ENCODE measurements at regions not wholly inside any gene's neighbourhood (a gene's known extent, or its start where the extent isn't known, plus 50 kb on each side); places are given as distances from the start of the nearest gene placed in this dataset.

- H3K4me1 Mint-ChIP-seq: no peaks in the 10 kb centered on the region
- no peak overlapping the region for H3K27ac Mint-ChIP-seq
- H3K4me3 ChIP-seq (ENCODE audit: low read length in 2 of 2): no peak overlapping the region
- no peak overlapping the region for H3K4me3 Mint-ChIP-seq
- H3K36me3 ChIP-seq (ENCODE audit: insufficient read depth, low read length): no peaks in the 10 kb centered on the region
- no peak overlapping the region for H3K27ac ChIP-seq (ENCODE audit: low read depth, low read length)
- intact Hi-C loops (cut with micrococcal nuclease): no loop called here
- no peaks in the 10 kb centered on the region for H3K4me1 ChIP-seq (ENCODE audit: insufficient read depth, low read length)
- H3K9me3 ChIP-seq (ENCODE audit: control insufficient read depth in 1 of 2, low read length in 2 of 2): no peaks in the 10 kb centered on the region
- no peaks in the 10 kb centered on the region for H3K36me3 Mint-ChIP-seq
- no peak for DNase-seq
- no peaks in the 10 kb centered on the region for H3K27me3 ChIP-seq (ENCODE audit: insufficient read depth, low read length)
- H3K9me3 Mint-ChIP-seq: peaks cover 0 to 5% (median 2%) of the 10 kb centered on the region in 8 donors
- peaks cover 0 to 2% of the 10 kb centered on the region in 2 donors for H3K27me3 Mint-ChIP-seq
- ChIA-PET CTCF (ENCODE audit: partially characterized antibody) (no interaction called here), POLR2A (ENCODE audit: partially characterized antibody) (no interaction called here)
These were observed 298.6 kb upstream of the WWC1 start for GRCh38 chr5:167992868-167993267.

DNA sequence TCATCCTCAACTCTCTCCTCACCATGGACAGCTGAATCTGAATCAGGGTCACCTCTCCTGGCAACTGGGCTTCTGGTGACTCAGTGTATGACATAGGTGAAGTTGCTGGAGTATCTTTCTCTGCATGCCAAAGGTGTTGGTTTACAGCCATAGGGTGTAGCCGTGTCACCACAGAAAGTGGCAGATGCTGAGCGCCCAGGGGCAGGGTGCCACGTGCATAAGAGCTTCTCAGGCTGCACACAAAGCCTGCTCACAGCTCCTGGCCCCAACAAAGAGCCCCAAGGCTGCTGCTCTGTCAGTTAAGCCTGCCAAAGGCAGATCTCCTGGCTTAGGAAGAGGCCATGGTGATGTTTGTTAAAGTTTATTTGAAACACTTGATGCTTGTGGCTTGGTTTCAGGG is 297.7 kb upstream of the WWC1 start:
- Mint-ChIP-seq H3K4me3 (no peak overlapping the region), H3K4me1 (no peaks in the 10 kb centered on the region), H3K27ac (no peak overlapping the region), H3K9me3 (peaks cover 0 to 5% (median 0%) of the 10 kb centered on the region in 8 donors), H3K27me3 (no peaks in the 10 kb centered on the region), H3K36me3 (no peaks in the 10 kb centered on the region)
- Histone ChIP-seq H3K4me1 (ENCODE audit: insufficient read depth, low read length) (no peaks in the 10 kb centered on the region), H3K4me3 (ENCODE audit: low read length in 2 of 2) (no peak overlapping the region), H3K9me3 (ENCODE audit: control insufficient read depth in 1 of 2, low read length in 2 of 2) (no peaks in the 10 kb centered on the region), H3K27ac (ENCODE audit: low read depth, low read length) (no peak overlapping the region), H3K36me3 (ENCODE audit: insufficient read depth, low read length) (no peaks in the 10 kb centered on the region), H3K27me3 (ENCODE audit: insufficient read depth, low read length) (no peaks in the 10 kb centered on the region)
- no peak for DNase-seq
- CTCF ChIA-PET (ENCODE audit: partially characterized antibody): no interaction called here
- POLR2A ChIA-PET (ENCODE audit: partially characterized antibody): no interaction called here
- intact Hi-C loops (cut with micrococcal nuclease): no loop called here

DNA sequence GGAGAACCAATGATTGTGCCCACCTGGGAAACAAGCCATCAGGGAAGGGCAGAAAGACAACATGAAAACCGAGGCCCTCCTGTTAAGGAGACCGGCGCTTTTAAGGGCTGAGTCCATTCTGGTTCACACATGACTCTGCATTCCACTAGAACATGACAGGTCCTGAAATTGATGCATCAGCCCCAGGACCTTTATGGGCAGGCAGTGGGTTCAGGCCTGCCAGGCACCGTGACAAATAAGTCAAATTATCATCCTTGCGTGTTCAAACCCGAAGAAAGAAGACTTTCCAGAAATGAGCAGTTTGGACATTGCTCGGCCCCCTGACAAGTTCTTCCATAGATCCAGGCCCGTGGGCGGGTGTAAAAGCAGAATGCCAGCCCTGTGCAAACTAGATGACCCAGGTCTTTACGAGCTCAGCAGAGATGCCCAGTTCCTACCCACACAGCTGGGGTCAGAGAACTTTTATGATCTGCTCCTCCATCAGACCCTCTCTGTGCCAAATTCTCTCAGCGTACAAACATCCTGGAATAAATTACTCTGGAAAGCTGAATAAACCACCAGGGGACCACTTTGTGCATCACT is 295.5 kb upstream of the WWC1 start:
- no peaks in the 10 kb centered on the region for H3K4me1 Mint-ChIP-seq
- no peak overlapping the region for H3K4me3 Mint-ChIP-seq
- intact Hi-C loops (cut with micrococcal nuclease): no loop called here
- no peak for DNase-seq
- POLR2A ChIA-PET (ENCODE audit: partially characterized antibody): no interaction called here
- H3K27me3 Mint-ChIP-seq: no peaks in the 10 kb centered on the region
- Histone ChIP-seq H3K4me1 (ENCODE audit: insufficient read depth, low read length) (no peaks in the 10 kb centered on the region), H3K9me3 (ENCODE audit: control insufficient read depth in 1 of 2, low read length in 2 of 2) (no peaks in the 10 kb centered on the region), H3K27me3 (ENCODE audit: insufficient read depth, low read length) (no peaks in the 10 kb centered on the region), H3K36me3 (ENCODE audit: insufficient read depth, low read length) (no peaks in the 10 kb centered on the region), H3K4me3 (ENCODE audit: low read length in 2 of 2) (no peak overlapping the region), H3K27ac (ENCODE audit: low read depth, low read length) (no peak overlapping the region)
- CTCF ChIA-PET (ENCODE audit: partially characterized antibody): no interaction called here
- no peak overlapping the region for H3K27ac Mint-ChIP-seq
- H3K9me3 Mint-ChIP-seq: peaks cover 0 to 5% (median 0%) of the 10 kb centered on the region in 8 donors
- no peaks in the 10 kb centered on the region for H3K36me3 Mint-ChIP-seq

DNA sequence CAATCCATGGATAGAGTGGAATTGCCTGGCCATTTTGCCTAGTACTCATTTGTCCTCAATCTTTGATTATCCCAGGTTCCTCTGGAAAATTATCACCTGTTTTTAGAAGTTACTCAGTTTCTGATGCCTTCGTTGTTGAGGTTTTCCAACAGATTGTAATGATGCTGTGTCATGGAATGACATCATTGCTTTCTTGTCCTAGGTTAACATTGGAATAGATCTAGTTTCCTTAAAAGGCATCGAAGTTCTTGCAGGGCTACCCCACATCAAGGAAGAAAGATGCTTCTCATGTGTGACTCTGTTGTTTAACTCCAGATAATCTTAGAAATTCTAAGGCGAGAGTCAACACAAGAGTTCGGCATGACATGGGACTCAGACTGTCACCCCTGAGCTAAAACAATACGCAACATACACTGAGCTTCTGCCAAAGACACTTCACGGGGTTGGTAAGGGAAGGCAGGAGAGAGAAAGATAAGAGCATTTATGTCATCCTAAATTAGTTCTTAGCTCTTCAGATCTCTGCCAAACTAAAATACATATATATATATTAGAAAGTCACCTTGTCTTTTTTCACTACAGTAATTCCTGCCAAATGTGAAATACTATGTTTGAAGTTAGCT is 293.2 kb upstream of the WWC1 start:
- no peaks in the 10 kb centered on the region for H3K4me1 ChIP-seq (ENCODE audit: insufficient read depth, low read length)
- intact Hi-C loops (cut with micrococcal nuclease): no loop called here
- Mint-ChIP-seq H3K4me3 (no peak overlapping the region), H3K9me3 (peaks cover 0 to 1% (median 0%) of the 10 kb centered on the region in 8 donors), H3K27me3 (no peaks in the 10 kb centered on the region), H3K27ac (no peak overlapping the region), H3K36me3 (no peaks in the 10 kb centered on the region), H3K4me1 (no peaks in the 10 kb centered on the region)
- H3K36me3 ChIP-seq (ENCODE audit: insufficient read depth, low read length): no peaks in the 10 kb centered on the region
- ChIA-PET POLR2A (ENCODE audit: partially characterized antibody) (no interaction called here), CTCF (ENCODE audit: partially characterized antibody) (no interaction called here)
- H3K27ac ChIP-seq (ENCODE audit: low read depth, low read length): no peak overlapping the region
- DNase-seq: no peak
- H3K27me3 ChIP-seq (ENCODE audit: insufficient read depth, low read length): no peaks in the 10 kb centered on the region
- H3K4me3 ChIP-seq (ENCODE audit: low read length in 2 of 2): no peak overlapping the region
- H3K9me3 ChIP-seq (ENCODE audit: control insufficient read depth in 1 of 2, low read length in 2 of 2): no peaks in the 10 kb centered on the region

GRCh38 chr5:167999182-167999581 is 292.3 kb upstream of the WWC1 start:
- no peaks in the 10 kb centered on the region for H3K4me1 Mint-ChIP-seq
- H3K9me3 Mint-ChIP-seq: peaks cover 0 to 2% (median 0%) of the 10 kb centered on the region in 8 donors
- Histone ChIP-seq H3K27ac (ENCODE audit: low read depth, low read length) (no peak overlapping the region), H3K4me1 (ENCODE audit: insufficient read depth, low read length) (no peaks in the 10 kb centered on the region), H3K36me3 (ENCODE audit: insufficient read depth, low read length) (no peaks in the 10 kb centered on the region), H3K4me3 (ENCODE audit: low read length in 2 of 2) (no peak overlapping the region), H3K27me3 (ENCODE audit: insufficient read depth, low read length) (no peaks in the 10 kb centered on the region), H3K9me3 (ENCODE audit: control insufficient read depth in 1 of 2, low read length in 2 of 2) (no peaks in the 10 kb centered on the region)
- POLR2A ChIA-PET (ENCODE audit: partially characterized antibody): no interaction called here
- no peak overlapping the region for H3K27ac Mint-ChIP-seq
- intact Hi-C loops (cut with micrococcal nuclease): no loop called here
- H3K27me3 Mint-ChIP-seq: no peaks in the 10 kb centered on the region
- no peak for DNase-seq
- no peak overlapping the region for H3K4me3 Mint-ChIP-seq
- H3K36me3 Mint-ChIP-seq: no peaks in the 10 kb centered on the region
- CTCF ChIA-PET (ENCODE audit: partially characterized antibody): no interaction called here

DNA sequence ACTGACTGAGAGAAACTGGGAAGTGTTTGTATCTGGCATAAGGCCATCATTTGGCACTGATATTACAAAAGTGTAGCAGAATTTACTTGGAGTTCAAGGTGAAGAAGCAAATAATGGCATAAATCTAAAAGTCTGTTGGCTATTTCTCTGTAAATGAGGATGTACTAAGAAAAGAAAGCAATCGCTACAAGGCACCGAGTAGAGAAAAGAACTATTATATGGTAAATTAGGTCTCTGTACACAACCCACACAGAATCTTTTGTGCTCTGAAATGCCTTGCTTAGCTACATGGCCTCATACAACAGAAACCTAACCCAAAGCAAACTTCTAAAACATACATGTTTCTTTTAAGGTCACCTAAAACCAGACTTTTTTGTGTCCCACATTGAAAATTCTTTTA is 290.1 kb upstream of the WWC1 start:
- Mint-ChIP-seq H3K9me3 (peaks cover 0 to 2% (median 0%) of the 10 kb centered on the region in 8 donors), H3K27ac (no peak overlapping the region), H3K36me3 (no peaks in the 10 kb centered on the region), H3K4me1 (no peaks in the 10 kb centered on the region), H3K4me3 (no peak overlapping the region), H3K27me3 (no peaks in the 10 kb centered on the region)
- Histone ChIP-seq H3K27me3 (ENCODE audit: insufficient read depth, low read length) (no peaks in the 10 kb centered on the region), H3K9me3 (ENCODE audit: control insufficient read depth in 1 of 2, low read length in 2 of 2) (no peaks in the 10 kb centered on the region), H3K36me3 (ENCODE audit: insufficient read depth, low read length) (no peaks in the 10 kb centered on the region), H3K4me1 (ENCODE audit: insufficient read depth, low read length) (no peaks in the 10 kb centered on the region), H3K27ac (ENCODE audit: low read depth, low read length) (no peak overlapping the region), H3K4me3 (ENCODE audit: low read length in 2 of 2) (no peak overlapping the region)
- ChIA-PET POLR2A (ENCODE audit: partially characterized antibody) (no interaction called here), CTCF (ENCODE audit: partially characterized antibody) (no interaction called here)
- DNase-seq: no peak
- intact Hi-C loops (cut with micrococcal nuclease): no loop called here

DNA sequence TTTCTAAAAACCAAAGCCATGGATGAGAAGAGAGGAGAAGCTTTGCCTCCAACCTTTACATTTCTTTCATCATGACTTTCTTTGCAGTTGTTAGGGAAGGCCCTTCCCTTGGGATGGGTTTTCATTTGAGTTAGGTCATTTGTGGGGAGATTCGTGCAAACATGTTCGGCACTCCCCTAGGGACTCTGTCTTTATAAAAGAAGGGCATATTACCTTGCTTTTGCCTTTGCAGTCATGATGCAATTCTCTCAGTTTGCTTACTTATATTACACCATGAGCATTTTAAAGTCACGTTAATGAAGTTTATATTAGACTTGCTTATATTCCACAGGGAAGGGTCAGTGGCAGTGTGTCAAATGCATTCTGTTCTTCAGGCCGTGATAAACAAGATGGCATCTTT is 289.3 kb upstream of the WWC1 start:
- intact Hi-C loops (cut with micrococcal nuclease): no loop called here
- no peaks in the 10 kb centered on the region for H3K4me1 ChIP-seq (ENCODE audit: insufficient read depth, low read length)
- H3K4me3 Mint-ChIP-seq: no peak overlapping the region
- POLR2A ChIA-PET (ENCODE audit: partially characterized antibody): no interaction called here
- no peak overlapping the region for H3K4me3 ChIP-seq (ENCODE audit: low read length in 2 of 2)
- CTCF ChIA-PET (ENCODE audit: partially characterized antibody): no interaction called here
- H3K4me1 Mint-ChIP-seq: no peaks in the 10 kb centered on the region
- H3K27ac ChIP-seq (ENCODE audit: low read depth, low read length): no peak overlapping the region
- no peaks in the 10 kb centered on the region for H3K36me3 ChIP-seq (ENCODE audit: insufficient read depth, low read length)
- H3K27me3 Mint-ChIP-seq: no peaks in the 10 kb centered on the region
- no peak for DNase-seq
- peaks cover 0 to 2% (median 0%) of the 10 kb centered on the region in 8 donors for H3K9me3 Mint-ChIP-seq
- H3K9me3 ChIP-seq (ENCODE audit: control insufficient read depth in 1 of 2, low read length in 2 of 2): no peaks in the 10 kb centered on the region
- H3K27me3 ChIP-seq (ENCODE audit: insufficient read depth, low read length): no peaks in the 10 kb centered on the region
- H3K36me3 Mint-ChIP-seq: no peaks in the 10 kb centered on the region
- H3K27ac Mint-ChIP-seq: no peak overlapping the region

DNA sequence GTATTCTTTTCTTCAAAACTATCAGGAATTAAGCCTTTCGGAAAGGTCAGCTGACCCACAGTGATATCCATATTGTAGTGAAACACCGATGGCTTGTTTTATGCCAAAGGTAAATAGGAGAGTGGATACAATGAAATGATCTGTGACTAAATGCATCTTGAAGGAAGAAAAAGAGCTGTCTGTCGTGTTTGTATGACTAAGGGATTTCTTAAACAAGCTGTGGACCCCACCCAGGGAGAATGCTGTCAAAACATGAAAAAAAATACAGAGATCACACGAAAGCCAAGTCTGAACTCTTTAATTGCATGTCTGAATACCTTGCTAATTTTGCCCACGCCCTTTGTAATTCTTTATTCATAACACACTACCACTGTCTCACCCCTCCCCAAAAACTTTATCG is 286.4 kb upstream of the WWC1 start:
- Mint-ChIP-seq H3K36me3 (no peaks in the 10 kb centered on the region), H3K9me3 (peaks cover 0 to 2% (median 0%) of the 10 kb centered on the region in 8 donors), H3K4me1 (no peaks in the 10 kb centered on the region), H3K27ac (no peak overlapping the region), H3K27me3 (no peaks in the 10 kb centered on the region), H3K4me3 (no peak overlapping the region)
- H3K4me1 ChIP-seq (ENCODE audit: insufficient read depth, low read length): no peaks in the 10 kb centered on the region
- no peak overlapping the region for H3K27ac ChIP-seq (ENCODE audit: low read depth, low read length)
- ChIA-PET POLR2A (ENCODE audit: partially characterized antibody) (no interaction called here), CTCF (ENCODE audit: partially characterized antibody) (no interaction called here)
- H3K36me3 ChIP-seq (ENCODE audit: insufficient read depth, low read length): no peaks in the 10 kb centered on the region
- no peak overlapping the region for H3K4me3 ChIP-seq (ENCODE audit: low read length in 2 of 2)
- intact Hi-C loops (cut with micrococcal nuclease): no loop called here
- H3K27me3 ChIP-seq (ENCODE audit: insufficient read depth, low read length): no peaks in the 10 kb centered on the region
- no peaks in the 10 kb centered on the region for H3K9me3 ChIP-seq (ENCODE audit: control insufficient read depth in 1 of 2, low read length in 2 of 2)
- no peak for DNase-seq

All from CD4-positive, alpha-beta memory T cell (primary cell).